Motor neuron (in vitro differentiated cells): ENCODE measurements at regions not wholly inside any gene's neighbourhood (a gene's known extent, or its start where the extent isn't known, plus 50 kb on each side); places are given as distances from the start of the nearest gene placed in this dataset.
"Not testable (repeated sequence)": the region's sequence is repeated elsewhere in the genome, so short reads cannot be mapped to it uniquely, and the experiment has no call there.

ENCODE experiments used
- ATAC-seq, 8 experiments: fragments of 200-7000 bp; cut with Tn5 transposase; replicated peaks in 6 of 8; 2 replicates each; pipeline ENCODE4 v1.8.0; 2021; ENCODE audit warnings: mild to moderate bottlenecking in 8 of 8, moderate library complexity in 8 of 8
- H3K27ac ChIP-seq, 2 donors: fragments of 250-450 bp; sonication (Bioruptor Pico); 2 replicates each; pipeline ENCODE4 v1.9.0; 2021; ENCODE audit warnings: antibody characterized with exemption in 2 of 2, mild to moderate bottlenecking in 2 of 2, moderate library complexity in 1 of 2
- H3K4me1 ChIP-seq, 2 donors: fragments of 250-450 bp; sonication (Bioruptor Pico); replicated peaks in 1 of 2; 2 replicates each; pipeline ENCODE4 v1.6.1; 2021; ENCODE audit warnings: antibody characterized with exemption in 2 of 2, mild to moderate bottlenecking in 2 of 2, moderate library complexity in 1 of 2
- H3K4me3 ChIP-seq, 5 donors: fragments of 250-450 bp; sonication (Bioruptor Pico); 2 replicates each; pipeline ENCODE4 v1.9.0; 2021; ENCODE audit warnings: antibody characterized with exemption in 5 of 5, mild to moderate bottlenecking in 5 of 5, moderate library complexity in 4 of 5
- WGBS, 10 experiments: fragments of 450-650 bp; shearing (Covaris generic); methylation state at CpG; one replicate each; pipeline ENCODE4 v1.0.0; 2022; 5-methylcytosine and 5-hydroxymethylcytosine counted together
- in situ Hi-C, 9 experiments: fragments of 400-800 bp; cut with MboI; loops; one replicate each; pipeline ENCODE4 v1.15.0; 2021; ENCODE audit warnings: low sequenced_read_pairs in 9 of 9, low pct_unique_long_range_greater_than_20kb in 2 of 9; ENCODE audit not compliant: unreplicated experiment in 9 of 9

DNA sequence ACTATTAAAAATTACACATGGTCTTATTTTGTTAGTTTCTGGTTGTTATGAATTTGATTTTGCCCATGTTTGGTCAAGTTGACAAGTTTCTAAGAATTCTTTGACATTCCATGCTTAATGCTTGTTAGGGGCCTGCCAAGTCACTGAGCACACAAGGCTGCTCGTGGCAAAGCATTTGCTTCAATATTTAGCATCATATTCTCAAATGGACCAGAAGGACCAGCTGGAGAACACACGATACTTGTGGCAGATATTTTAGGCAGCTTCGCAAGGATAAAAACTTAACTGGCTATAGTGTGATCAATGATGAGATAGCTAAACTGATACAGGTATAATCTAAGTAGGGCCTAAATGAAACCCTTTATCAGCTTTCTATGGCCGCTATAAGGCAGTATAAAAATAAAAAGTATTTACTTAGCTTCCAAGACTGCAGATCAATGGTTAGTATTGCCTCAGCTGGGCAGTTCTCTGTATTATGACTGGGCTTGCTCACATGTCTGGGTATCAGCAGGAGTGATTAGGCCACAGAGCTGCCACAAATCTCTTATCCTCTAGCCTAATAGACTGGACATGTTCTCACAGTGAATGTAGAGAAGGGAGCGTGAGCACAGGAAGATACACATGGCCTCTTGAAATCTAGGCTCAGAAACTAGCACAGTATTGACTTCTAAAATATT lies 155.9 kb upstream of the SPRY2 start:
- 4 to 94% (median 87%) methylated on average over 3 to 5 of the region's 5 CpGs; no CpG with 5 or more reads in 1 of the 10 experiments for WGBS, 10 experiments
- ATAC-seq: no peak
- H3K27ac ChIP-seq: no peak overlapping the region
- no peak overlapping the region for H3K4me3 ChIP-seq
- in situ Hi-C loops: no loop called here
- no peaks in the 10 kb centered on the region for H3K4me1 ChIP-seq

DNA sequence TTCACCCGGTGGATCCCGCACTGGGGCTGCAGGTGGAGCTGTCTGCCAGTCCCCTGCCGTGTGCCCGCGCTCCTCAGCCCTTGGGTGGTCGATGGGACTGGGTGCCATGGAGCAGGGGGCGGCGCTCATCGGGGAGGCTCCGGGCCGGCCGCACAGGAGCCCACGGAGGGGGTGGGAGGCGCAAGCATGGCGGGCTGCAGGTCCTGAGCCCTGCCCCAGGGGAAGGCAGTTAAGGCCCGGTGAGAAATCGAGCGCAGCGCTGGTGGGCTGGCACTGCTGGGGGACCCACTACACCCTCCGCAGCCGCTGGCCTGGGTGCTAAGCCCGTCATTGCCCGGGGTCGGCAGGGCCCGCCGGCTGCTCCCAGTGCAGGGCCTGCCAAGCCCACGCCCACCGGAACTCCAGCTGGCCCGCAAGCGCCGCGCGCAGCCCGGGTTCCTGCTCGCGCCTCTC lies 149.6 kb upstream of the SPRY2 start:
- no CpG with 5 or more reads among the region's 36 CpGs for WGBS, 10 experiments
- H3K4me1 ChIP-seq, in situ Hi-C loops, ATAC-seq, H3K4me3 ChIP-seq, H3K27ac ChIP-seq: not testable (repeated sequence)

DNA sequence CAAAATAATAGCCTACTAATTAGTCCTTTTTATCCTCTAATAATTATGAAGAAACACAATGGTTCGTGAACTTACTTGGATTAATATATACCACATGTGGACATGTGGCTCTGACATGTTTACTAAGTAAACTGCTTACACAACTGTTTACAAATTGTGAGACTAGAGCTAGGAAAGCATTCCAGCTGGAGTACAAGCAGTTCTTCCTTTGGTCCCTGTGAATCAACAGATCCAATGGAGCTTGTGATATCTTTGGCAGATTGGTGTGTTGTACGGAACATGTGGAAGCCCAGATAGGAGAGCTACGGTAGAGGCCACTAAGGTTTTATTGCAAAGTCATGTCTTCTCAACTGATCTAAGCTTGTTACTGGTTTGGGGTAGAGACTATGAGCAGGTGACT lies 145.5 kb upstream of the SPRY2 start:
- no peak for ATAC-seq
- WGBS, 10 experiments: 0 to 100% (median 29%) methylated on average over 1 to 3 of the region's 3 CpGs; no CpG with 5 or more reads in 3 of the 10 experiments
- Histone ChIP-seq H3K4me3 (no peak overlapping the region), H3K27ac (no peak overlapping the region), H3K4me1 (no peaks in the 10 kb centered on the region)
- in situ Hi-C loops: no loop called here

DNA sequence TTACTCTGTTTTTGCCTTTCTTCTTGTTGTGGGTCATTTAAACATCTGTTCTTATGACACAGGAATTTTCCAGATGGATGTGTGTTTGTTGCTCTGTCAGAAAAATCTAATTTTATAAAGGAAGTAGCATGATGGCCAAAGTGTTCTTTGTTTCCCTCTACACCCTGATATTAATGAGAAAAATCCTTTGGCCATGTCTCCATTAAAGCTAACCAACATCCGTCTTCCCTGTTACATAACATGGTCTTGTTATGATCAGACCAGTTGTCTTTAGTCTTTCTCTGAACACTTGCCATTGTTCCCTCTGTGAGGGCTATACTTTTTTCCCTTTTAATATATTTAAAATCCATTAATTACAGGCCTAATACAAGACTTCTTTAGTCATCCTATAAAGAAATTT lies 142.2 kb upstream of the SPRY2 start:
- H3K4me1 ChIP-seq: no peaks in the 10 kb centered on the region
- H3K27ac ChIP-seq: no peak overlapping the region
- 0 to 100% (median 0%) methylated on average over 1 of the region's 1 CpG for WGBS, 10 experiments
- in situ Hi-C loops: no loop called here
- H3K4me3 ChIP-seq: no peak overlapping the region
- ATAC-seq: no peak

DNA sequence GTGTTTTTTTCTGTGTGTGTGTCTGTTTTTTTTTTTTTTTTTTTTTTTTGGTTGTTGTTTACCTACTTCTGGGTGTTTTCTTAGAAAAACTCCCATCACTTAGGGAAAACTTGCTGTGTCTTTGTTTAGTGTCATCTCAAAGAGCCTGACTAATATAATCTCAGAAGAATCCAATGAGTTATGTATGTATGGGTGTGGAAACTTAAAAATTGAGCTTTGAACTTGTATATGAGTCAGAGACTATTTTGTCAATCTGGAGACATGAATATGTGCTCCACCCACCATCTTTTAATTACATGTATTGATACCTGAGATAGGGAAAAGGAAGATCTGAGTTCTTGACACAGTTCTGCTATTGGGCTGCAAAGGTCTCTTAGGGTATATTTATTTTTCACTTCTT lies 140.7 kb upstream of the SPRY2 start:
- no peak overlapping the region for H3K4me3 ChIP-seq
- no peaks in the 10 kb centered on the region for H3K4me1 ChIP-seq
- peak in 2 of 8 experiments; percentile 64 to 97 for ATAC-seq
- in situ Hi-C loops: no loop called here
- no peak overlapping the region for H3K27ac ChIP-seq

DNA sequence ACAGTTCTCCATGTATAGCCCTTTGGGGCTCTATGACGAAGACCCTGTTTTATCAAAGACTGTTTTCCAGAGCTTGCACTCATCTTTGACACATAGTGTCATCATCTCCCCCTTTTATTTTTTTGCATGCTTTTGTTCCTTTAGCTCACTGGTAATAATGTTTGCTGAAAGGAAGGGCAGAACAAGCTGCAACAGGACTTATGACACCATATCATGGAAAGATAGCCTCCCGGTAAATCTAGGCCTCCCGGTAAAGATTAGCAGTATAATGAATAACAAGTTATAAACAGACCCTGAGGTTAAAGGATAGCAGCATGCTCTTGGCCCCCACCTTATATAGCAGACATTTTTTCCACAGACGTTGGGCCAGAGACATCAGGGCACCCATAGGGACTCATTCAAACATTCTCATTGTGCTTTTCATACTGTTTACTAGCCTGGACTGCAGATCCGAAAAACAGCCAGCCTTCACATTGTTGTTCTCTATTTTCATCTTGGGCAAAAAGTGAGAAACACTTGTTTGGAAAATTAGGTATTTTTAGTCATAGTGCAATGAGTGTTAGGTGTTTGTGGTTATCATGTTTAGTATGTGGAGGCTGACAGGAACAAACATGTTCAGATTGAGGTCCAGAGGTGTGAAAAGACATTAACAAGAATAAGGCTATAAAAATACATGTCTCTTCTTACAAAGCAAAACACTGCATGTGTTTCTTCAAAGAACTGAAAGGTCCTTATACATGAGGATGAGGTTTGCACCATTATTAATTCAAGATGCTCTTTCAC lies 136.9 kb upstream of the SPRY2 start:
- in situ Hi-C loops: no loop called here
- ATAC-seq: no peak
- Histone ChIP-seq H3K4me3 (no peak overlapping the region), H3K27ac (no peak overlapping the region), H3K4me1 (no peaks in the 10 kb centered on the region)
- WGBS, 10 experiments: 0 to 93% (median 86%) methylated on average over 1 to 5 of the region's 5 CpGs

DNA sequence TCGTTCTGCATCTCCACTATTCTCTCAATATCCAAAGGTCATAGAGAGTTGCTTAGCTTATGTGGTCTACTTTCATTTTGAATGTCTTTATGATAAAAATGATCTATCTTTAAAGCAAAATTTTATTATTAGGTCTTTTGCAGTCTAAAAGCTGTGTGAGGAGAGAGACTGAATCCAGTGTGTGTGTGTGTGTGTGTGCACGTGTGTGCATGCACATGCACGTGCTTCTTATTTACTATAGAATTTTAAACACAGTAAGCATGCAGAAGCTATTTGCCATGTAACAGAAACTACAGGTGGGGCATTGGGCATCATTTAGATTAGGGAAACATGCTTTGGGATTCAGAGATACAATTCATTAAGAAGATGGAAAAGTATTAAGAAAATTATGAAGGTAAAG lies 136.0 kb upstream of the SPRY2 start:
- Histone ChIP-seq H3K4me3 (no peak overlapping the region), H3K4me1 (no peaks in the 10 kb centered on the region), H3K27ac (no peak overlapping the region)
- 0 to 94% (median 27%) methylated on average over 2 to 3 of the region's 3 CpGs; no CpG with 5 or more reads in 3 of the 10 experiments for WGBS, 10 experiments
- no peak for ATAC-seq
- in situ Hi-C loops: no loop called here

DNA sequence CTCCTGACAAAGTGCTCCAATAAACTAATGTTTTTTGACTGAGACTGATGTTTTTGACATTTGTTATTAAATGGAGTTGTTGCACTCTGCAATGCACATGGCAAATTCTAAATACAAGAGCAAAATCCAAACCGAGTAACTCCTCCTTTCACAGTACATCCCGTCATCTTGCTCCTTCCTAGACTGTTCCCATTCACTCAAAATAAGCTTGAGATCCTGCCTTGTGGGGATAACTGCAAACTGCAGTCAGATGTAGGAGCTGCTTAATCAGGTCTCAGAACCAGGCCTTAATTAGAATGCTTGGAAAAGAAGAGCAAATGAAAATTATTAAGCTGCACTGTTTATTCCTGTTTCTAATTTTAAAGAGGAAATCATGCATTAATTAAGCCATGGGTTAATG lies 134.8 kb upstream of the SPRY2 start:
- Histone ChIP-seq H3K27ac (no peak overlapping the region), H3K4me1 (peaks cover 5 to 7% of the 10 kb centered on the region in 2 donors), H3K4me3 (no peak overlapping the region)
- ATAC-seq: no peak
- in situ Hi-C loops: no loop called here
- 0 to 100% (median 78%) methylated on average over 1 to 2 of the region's 2 CpGs for WGBS, 10 experiments

DNA sequence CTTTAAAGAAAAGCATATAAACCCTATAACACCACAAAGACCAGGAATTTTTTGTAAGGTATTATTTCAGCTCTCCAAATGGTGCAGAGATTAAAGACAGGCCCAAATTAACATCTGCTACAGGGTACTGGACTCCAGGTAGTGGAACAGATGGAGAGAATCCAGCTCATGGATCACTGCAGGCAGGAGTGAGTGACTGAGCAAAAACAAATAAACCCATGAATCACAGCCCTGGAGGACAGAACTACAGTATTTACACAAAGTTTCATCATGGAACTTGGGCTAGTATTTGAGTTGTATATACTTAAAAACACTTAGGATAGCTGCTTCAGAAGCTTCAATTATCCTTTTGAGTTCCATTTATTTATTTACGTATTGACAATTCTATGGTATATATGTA lies 132.8 kb upstream of the SPRY2 start:
- in situ Hi-C loops: no loop called here
- Histone ChIP-seq H3K27ac (no peak overlapping the region), H3K4me3 (no peak overlapping the region), H3K4me1 (peaks cover 5 to 7% of the 10 kb centered on the region in 2 donors)
- WGBS, 10 experiments: 80 to 100% (median 89%) methylated on average over 1 of the region's 1 CpG; no CpG with 5 or more reads in 4 of the 10 experiments
- ATAC-seq: peak in 4 of 8 experiments; percentile 17 to 53 (median 40)

DNA sequence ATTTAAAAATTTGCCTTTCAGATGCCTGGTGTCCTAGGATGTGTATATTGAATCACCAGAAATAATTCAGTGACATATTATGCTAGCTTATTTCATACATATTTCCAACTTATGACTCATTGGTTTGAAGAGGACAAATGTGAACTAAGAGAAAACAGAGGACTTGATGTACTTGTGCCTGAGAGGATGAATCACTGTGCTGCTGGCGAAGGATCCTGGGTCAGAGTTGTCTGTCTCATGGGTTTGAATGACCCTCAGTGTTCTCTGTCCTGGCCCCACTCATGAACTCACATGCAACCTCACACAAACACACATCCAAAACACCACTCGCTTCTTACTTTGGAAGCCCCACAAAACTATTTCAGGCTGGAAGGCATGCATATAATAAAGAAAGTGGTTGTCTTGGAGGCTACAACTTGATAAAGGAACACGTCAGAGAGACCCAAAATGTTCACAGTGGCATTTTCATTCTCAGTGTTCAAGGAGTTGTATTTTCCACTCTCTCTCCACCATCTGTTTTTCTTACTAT lies 129.0 kb upstream of the SPRY2 start:
- in situ Hi-C loops: no loop called here
- no peak overlapping the region for H3K27ac ChIP-seq
- H3K4me3 ChIP-seq: no peak overlapping the region
- peak in 7 of 8 experiments; percentile 16 to 92 (median 64) for ATAC-seq
- peaks cover 5 to 7% of the 10 kb centered on the region in 2 donors for H3K4me1 ChIP-seq
- WGBS, 10 experiments: 0 to 100% (median 60%) methylated on average over 1 to 3 of the region's 3 CpGs; no CpG with 5 or more reads in 1 of the 10 experiments

DNA sequence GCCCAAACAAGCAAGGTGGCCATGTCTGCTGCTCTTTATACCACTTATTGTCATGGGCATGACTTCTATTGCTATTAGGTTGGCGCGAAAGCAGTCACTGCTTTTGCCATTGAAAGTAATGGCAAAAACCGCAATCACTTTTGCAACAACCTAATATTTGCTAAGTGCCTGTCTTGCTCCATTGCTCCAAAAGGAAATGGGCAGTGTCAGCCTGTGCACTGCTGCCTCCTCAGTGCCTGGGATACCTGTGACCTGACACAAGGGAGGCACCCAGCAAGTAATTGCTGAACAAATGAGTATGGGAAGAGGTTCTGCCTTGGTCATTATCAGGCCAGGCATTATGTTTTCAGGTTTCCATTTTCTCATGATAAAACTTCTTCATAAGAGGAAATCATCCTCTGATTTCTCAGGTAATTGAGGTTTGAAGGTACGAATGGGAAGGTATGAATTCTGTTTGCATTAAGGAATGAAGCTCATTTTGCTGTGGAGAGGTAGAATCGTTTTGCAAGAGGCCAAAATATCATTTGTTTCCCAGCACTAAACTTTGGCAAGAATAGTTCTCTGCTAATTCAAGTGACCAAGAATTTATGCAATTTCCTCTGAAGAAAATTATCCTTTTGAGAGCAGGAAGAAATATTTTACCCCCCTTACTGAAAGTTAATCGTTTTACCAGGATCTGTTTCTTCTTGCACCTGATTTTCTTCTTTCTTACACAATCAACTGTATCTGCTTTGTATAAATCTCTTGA lies 128.4 kb upstream of the SPRY2 start:
- no peak for ATAC-seq
- in situ Hi-C loops: no loop called here
- no peak overlapping the region for H3K27ac ChIP-seq

DNA sequence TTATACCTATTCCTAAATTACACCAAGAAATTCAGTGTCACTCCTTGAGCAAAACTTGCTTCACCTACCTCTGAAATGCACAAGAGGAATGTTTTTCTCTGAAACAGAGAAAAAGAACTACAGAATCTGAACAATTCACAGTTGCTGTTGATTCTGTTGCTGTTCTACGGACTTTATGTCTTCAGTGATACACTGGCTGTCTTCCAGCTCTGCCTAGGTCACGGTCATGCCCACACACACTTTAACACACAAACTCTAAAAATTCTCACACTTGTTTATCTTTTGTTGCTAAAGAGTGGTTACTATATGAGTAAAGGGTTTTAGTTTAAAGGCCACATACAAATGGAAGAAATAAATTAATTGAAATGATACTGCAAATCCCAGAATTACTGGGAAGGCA lies 124.4 kb upstream of the SPRY2 start:
- WGBS, 10 experiments: 0 to 79% (median 64%) methylated on average over 1 to 2 of the region's 2 CpGs; no CpG with 5 or more reads in 4 of the 10 experiments
- H3K4me1 ChIP-seq: no peaks in the 10 kb centered on the region
- no peak overlapping the region for H3K27ac ChIP-seq
- H3K4me3 ChIP-seq: no peak overlapping the region
- in situ Hi-C loops: no loop called here
- peak in 1 of 8 experiments; percentile 25 for ATAC-seq

More for the DNA sequence above, 128.4 kb upstream of the SPRY2 start:
- H3K4me1 ChIP-seq: peaks cover 5 to 7% of the 10 kb centered on the region in 2 donors
- WGBS, 10 experiments: 0 to 92% (median 64%) methylated on average over 2 to 6 of the region's 6 CpGs
- no peak overlapping the region for H3K4me3 ChIP-seq
